Neuron (in vitro differentiated cells): ENCODE measurements at regions not wholly inside any gene's neighbourhood (a gene's known extent, or its start where the extent isn't known, plus 50 kb on each side); places are given as distances from the start of the nearest gene placed in this dataset.
"Not testable (repeated sequence)": the region's sequence is repeated elsewhere in the genome, so short reads cannot be mapped to it uniquely, and the experiment has no call there.

ENCODE experiments used
- H2AFZ ChIP-seq: one replicate; pipeline ENCODE4 v1.6.1; 2013; ENCODE audit warnings: low read depth, mild to moderate bottlenecking, inconsistent platforms, low read length, moderate library complexity
- H3K27me3 ChIP-seq: one replicate; pipeline ENCODE4 v1.6.1; 2013; ENCODE audit warnings: low read length; ENCODE audit not compliant: insufficient read depth
- H3K36me3 ChIP-seq: one replicate; pipeline ENCODE4 v1.6.1; 2013; ENCODE audit warnings: low read length; ENCODE audit not compliant: insufficient read depth
- H3K4me1 ChIP-seq: one replicate; pipeline ENCODE4 v1.6.1; 2013; ENCODE audit warnings: low read length; ENCODE audit not compliant: insufficient read depth
- H3K4me3 ChIP-seq: 2 replicates; pipeline ENCODE4 v1.5.1; 2013; ENCODE audit warnings: mild to moderate bottlenecking, low read length, moderate library complexity
- H3K9me3 ChIP-seq: one replicate; pipeline ENCODE4 v1.6.1; 2013; ENCODE audit warnings: low read length

- Histone ChIP-seq H2AFZ (no peak overlapping the region), H3K36me3 (no peaks in the 10 kb centered on the region), H3K4me3 (no peak overlapping the region), H3K4me1 (no peaks in the 10 kb centered on the region), H3K9me3 (no peaks in the 10 kb centered on the region), H3K27me3 (no peaks in the 10 kb centered on the region)
Observed at GRCh38 chr2:111239107-111239506, 118.4 kb downstream of the BCL2L11 start.

- Histone ChIP-seq H2AFZ (no peak overlapping the region), H3K36me3 (no peaks in the 10 kb centered on the region), H3K4me3 (no peak overlapping the region), H3K4me1 (no peaks in the 10 kb centered on the region), H3K27me3 (no peaks in the 10 kb centered on the region), H3K9me3 (no peaks in the 10 kb centered on the region)
Observed at GRCh38 chr2:111239581-111240249, 119.0 kb downstream of the BCL2L11 start.

GRCh38 chr2:111243295-111243694 is 122.6 kb downstream of the BCL2L11 start:
- H3K27me3 ChIP-seq = no peaks in the 10 kb centered on the region
- H2AFZ ChIP-seq = no peak overlapping the region
- H3K4me1 ChIP-seq = no peaks in the 10 kb centered on the region
- H3K4me3 ChIP-seq = no peak overlapping the region
- no peaks in the 10 kb centered on the region for H3K9me3 ChIP-seq
- peaks cover 3% of the 10 kb centered on the region for H3K36me3 ChIP-seq

- Histone ChIP-seq H3K27me3 (no peaks in the 10 kb centered on the region), H3K4me3 (no peak overlapping the region), H3K36me3 (peaks cover 3% of the 10 kb centered on the region), H3K9me3 (no peaks in the 10 kb centered on the region), H2AFZ (no peak overlapping the region), H3K4me1 (no peaks in the 10 kb centered on the region)
Observed at GRCh38 chr2:111244864-111245263, 124.2 kb downstream of the BCL2L11 start.

- no peak overlapping the region for H2AFZ ChIP-seq
- H3K9me3 ChIP-seq = no peaks in the 10 kb centered on the region
- no peak overlapping the region for H3K4me3 ChIP-seq
- no peaks in the 10 kb centered on the region for H3K27me3 ChIP-seq
- H3K4me1 ChIP-seq = no peaks in the 10 kb centered on the region
- peaks cover 3% of the 10 kb centered on the region for H3K36me3 ChIP-seq
Observed at GRCh38 chr2:111246620-111247061, 125.9 kb downstream of the BCL2L11 start.

GRCh38 chr2:111247491-111247890 is 126.8 kb downstream of the BCL2L11 start:
- Histone ChIP-seq H3K4me3 (no peak overlapping the region), H3K9me3 (peaks cover 2% of the 10 kb centered on the region), H2AFZ (no peak overlapping the region), H3K36me3 (peaks cover 3% of the 10 kb centered on the region), H3K27me3 (no peaks in the 10 kb centered on the region), H3K4me1 (no peaks in the 10 kb centered on the region)

- peaks cover 2% of the 10 kb centered on the region for H3K9me3 ChIP-seq
- H3K4me1 ChIP-seq = no peaks in the 10 kb centered on the region
- H3K4me3 ChIP-seq = no peak overlapping the region
- no peak overlapping the region for H2AFZ ChIP-seq
- peaks cover 3% of the 10 kb centered on the region for H3K36me3 ChIP-seq
- no peaks in the 10 kb centered on the region for H3K27me3 ChIP-seq
Observed at GRCh38 chr2:111249806-111250205, 129.1 kb downstream of the BCL2L11 start.

GRCh38 chr2:111250448-111251030 is 129.8 kb downstream of the BCL2L11 start:
- Histone ChIP-seq H3K27me3 (no peaks in the 10 kb centered on the region), H2AFZ (no peak overlapping the region), H3K36me3 (peaks cover 3% of the 10 kb centered on the region), H3K9me3 (peaks cover 2% of the 10 kb centered on the region), H3K4me3 (no peak overlapping the region), H3K4me1 (no peaks in the 10 kb centered on the region)

- Histone ChIP-seq H3K4me1 (no peaks in the 10 kb centered on the region), H3K27me3 (no peaks in the 10 kb centered on the region), H3K36me3 (peaks cover 3% of the 10 kb centered on the region), H2AFZ (no peak overlapping the region), H3K9me3 (peaks cover 2% of the 10 kb centered on the region), H3K4me3 (no peak overlapping the region)
Observed at GRCh38 chr2:111251711-111252110, 131.0 kb downstream of the BCL2L11 start.

- H3K9me3 ChIP-seq = peaks cover 2% of the 10 kb centered on the region
- no peaks in the 10 kb centered on the region for H3K4me1 ChIP-seq
- H3K4me3 ChIP-seq = no peak overlapping the region
- no peak overlapping the region for H2AFZ ChIP-seq
- H3K36me3 ChIP-seq = peaks cover 3% of the 10 kb centered on the region
- H3K27me3 ChIP-seq = no peaks in the 10 kb centered on the region
Observed at GRCh38 chr2:111252436-111252835, 131.7 kb downstream of the BCL2L11 start.

- not testable (repeated sequence) for H2AFZ ChIP-seq, H3K9me3 ChIP-seq, H3K27me3 ChIP-seq, H3K36me3 ChIP-seq, H3K4me3 ChIP-seq, H3K4me1 ChIP-seq
Observed at GRCh38 chr2:111254916-111255315, 134.2 kb downstream of the BCL2L11 start.

GRCh38 chr2:111256628-111257027 is 135.9 kb downstream of the BCL2L11 start:
- H3K27me3 ChIP-seq, H3K36me3 ChIP-seq, H3K9me3 ChIP-seq, H3K4me1 ChIP-seq, H3K4me3 ChIP-seq, H2AFZ ChIP-seq: not testable (repeated sequence)

- not testable (repeated sequence) for H3K9me3 ChIP-seq, H3K4me3 ChIP-seq, H2AFZ ChIP-seq, H3K36me3 ChIP-seq, H3K4me1 ChIP-seq, H3K27me3 ChIP-seq
Observed at GRCh38 chr2:111257607-111258006, 136.9 kb downstream of the BCL2L11 start.

- H3K4me1 ChIP-seq, H3K4me3 ChIP-seq, H3K27me3 ChIP-seq, H3K9me3 ChIP-seq, H2AFZ ChIP-seq, H3K36me3 ChIP-seq: not testable (repeated sequence)
Observed at GRCh38 chr2:111258318-111258717, 137.6 kb downstream of the BCL2L11 start.
